Iris pigment epithelial cell (primary cell): ENCODE measurements at regions not wholly inside any gene's neighbourhood (a gene's known extent, or its start where the extent isn't known, plus 50 kb on each side); places are given as distances from the start of the nearest gene placed in this dataset.
"Not testable (repeated sequence)": the region's sequence is repeated elsewhere in the genome, so short reads cannot be mapped to it uniquely, and the experiment has no call there.

Source experiments
- DNase-seq: peaks from one replicate; pipeline ENCODE4 v3.0.0-alpha.2; 2011; ENCODE audit warnings: low read depth

DNA sequence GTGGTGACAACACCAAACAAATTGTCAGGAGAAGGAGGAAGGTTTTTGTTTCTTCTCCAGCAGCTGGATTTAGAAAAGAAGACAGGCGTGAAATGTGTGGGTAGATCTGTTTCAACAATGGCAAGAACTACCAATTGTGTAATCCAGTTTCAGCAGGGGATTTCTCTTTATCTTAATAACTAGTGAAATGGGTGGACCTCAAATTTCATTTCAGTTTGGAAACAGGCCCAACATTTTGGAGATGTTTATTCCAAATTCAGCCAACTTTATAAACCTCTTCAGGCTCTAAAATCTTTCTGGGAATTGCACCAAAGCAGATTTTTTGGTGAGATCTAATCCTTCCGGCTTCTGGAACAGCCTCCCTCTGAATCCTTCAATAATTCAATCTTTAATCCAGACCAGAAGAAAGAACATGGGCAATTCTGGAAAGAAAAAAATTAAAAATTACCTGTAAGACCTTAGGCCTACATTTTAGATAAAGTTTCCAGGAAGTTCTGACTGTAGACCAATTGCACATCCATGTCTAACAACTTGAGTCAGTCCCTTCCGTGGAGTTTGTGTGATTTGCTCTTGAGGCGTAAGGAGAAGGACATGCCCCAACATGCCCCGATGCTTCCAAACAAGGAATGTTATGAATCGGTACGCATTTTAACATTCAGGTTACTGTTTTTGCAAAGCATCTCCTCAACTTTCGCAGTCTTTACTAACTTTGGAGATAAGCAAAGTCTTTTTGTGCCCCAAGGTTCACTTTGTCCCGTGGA is 423.6 kb downstream of the IRX1 start:
- no peak for DNase-seq

DNA sequence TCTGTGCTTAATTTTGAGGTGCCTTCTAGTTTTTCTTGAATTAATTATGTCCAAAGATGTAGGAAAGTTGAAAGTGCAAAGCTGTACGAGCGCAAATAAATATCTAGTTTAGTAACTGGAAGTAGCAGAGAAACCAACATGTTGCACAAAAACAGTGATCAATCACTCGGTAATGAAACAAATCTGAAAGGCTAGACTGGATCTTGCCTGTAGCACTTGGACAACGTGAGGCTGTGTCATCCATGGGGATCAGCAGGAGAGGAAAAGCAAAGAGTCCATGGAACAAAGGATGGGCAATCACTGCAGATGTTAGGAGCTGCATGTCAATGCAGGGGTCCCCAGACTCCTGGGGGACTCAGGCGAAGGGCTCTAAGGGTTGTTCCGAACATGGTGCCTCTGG is 424.2 kb downstream of the IRX1 start:
- DNase-seq = no peak

DNA sequence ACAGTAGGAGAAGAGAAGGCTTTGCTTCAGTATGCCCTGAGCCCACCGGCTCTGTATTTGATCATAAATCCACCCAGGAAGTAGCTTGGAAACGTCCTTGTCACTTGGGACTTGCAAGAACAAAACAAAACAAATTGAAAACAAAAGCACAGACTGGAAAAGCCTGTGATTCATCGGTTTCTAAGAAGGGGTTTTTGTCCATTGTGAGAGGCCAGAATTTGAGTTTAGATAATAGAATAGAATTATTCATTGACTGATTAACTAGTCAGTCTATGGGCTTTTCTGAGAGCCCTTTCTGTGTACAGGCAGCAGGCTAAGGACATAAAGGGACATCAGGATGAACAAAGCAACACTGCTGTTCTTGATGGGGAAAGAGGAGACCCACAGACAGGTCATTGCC is 424.8 kb downstream of the IRX1 start:
- DNase-seq = no peak

DNA sequence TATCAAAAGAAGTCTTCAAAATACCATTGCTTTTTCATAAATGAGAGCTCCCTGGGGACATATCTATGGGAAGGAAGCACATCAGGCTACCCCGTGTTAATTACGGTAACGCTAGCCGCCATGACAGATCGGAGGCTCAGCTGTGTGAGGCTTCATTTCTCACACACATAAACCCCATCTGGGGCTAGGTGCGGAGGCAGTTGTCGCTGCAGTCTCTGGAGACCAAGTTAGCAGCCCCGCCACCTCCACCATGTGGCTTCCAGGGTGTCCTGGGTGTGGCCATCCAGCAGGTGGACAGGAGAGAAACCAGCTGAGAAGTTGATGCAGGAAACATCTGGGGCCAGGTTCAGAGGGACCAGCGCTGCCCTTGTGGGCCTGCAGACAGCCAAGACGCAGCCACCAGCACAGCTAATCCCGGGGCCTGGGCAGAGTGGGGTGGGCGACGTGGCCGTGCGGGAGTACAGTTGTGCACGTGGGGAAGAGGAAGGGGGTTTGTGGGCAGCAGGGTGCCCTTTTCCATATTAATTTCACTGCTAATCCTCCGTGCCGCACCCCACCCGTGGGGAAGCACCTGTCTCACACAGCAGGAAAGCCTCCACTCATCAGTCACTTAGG is 426.5 kb downstream of the IRX1 start:
- DNase-seq = no peak

DNA sequence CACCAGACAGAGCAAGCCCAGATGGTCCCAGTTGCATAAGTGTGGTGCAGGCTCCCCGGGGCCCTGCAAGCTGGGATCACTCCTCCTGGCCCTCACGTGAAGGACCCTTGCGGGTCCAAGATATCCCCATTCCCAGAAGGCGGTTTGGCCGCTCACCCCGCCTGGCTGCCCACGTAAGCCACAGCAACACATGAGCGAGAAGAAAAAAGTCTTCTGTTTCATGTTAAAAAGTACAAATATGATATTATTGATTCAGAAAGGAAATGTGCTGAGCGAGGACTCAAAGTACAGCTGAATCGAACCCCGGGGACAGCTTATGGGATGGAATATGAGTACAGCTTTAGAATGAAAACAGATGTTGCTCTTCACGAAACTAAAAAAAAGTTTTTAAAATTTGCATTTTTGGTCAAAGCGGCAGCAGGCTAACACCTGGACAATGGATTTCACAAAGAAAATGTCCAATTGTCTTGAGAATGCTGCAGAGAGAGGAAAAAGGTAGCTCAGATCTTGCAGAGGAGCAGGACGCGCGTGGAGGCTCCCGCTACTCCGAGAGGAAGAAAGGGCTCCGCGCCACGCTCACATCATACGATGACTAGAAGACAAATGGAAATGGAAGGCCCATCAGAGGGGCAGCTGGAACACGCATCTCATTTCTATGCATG is 427.6 kb downstream of the IRX1 start:
- DNase-seq = no peak

DNA sequence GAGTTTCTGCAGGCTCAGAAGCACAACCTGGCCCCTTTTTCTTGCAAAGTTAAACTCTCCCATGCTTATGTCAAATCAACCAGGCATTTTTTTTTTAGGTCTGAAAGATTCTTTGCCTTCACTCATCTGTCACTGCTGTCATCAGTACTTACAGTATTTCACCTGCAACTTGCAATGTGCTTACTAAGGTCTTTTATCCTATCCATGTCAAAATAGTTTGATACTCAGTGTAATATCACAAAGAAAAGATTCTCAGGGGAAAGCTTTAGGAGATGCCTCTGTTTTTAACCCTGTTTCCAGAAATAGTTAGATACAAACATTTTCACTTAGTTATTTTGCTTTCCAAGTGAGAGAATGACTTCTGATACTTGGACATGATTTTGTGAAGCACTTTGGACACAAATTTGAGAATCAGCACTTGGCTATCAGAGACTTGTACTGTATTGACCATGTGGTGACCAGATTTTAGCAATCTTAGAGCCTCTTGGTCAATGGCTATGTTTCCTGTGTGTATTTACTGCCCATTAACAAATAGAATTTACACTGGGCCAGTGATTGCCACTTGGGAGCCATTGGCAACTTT is 428.2 kb downstream of the IRX1 start:
- no peak for DNase-seq

DNA sequence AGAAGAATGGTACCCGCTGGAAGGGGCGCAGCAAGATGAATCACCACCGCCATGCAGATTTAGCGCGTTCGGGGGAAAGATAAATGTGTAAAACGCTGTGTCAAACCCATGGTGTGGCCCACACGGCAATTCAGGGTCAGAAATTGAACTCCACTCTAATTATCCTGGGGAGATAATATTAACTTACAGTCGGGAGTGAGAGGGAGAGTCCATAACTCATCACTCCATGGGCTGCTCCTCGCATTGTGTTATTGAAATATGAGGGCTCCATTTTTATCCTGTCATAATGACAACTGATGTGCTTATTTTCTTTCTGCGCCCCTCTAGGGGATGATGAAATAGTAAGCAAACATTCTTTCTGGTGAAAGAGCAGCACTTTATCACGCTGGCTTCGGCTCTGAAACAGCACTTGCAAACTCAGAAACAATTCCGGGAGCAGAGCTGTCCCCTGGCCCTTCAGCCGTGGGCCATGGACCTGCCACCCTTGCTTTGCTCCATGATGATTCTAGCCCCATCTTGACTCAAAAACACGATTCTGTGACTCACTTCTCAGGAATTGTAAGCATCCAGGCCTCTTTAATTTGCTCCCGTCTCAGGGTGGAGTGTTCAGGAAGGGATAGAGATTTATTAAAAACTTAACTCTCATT is 431.6 kb downstream of the IRX1 start:
- no peak for DNase-seq

DNA sequence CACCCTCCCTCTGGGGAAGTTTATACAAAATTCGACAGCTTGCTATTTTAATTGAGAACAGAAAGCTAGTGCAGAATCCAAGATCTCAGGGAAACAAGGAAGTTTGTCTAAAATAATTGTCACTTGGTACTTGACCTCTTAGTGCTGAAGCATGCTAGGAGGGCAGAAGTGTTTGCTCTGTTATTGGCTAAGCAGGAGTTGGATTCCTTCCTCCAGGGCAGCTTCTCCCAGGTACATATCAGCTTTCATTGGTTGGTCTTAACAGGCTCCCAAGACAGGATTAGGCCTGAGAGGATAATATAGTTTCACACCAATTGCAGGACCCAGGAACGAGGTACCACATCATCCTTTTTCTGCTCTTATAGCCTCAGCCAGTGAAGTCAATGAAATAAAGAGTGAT is 432.8 kb downstream of the IRX1 start:
- DNase-seq = no peak

DNA sequence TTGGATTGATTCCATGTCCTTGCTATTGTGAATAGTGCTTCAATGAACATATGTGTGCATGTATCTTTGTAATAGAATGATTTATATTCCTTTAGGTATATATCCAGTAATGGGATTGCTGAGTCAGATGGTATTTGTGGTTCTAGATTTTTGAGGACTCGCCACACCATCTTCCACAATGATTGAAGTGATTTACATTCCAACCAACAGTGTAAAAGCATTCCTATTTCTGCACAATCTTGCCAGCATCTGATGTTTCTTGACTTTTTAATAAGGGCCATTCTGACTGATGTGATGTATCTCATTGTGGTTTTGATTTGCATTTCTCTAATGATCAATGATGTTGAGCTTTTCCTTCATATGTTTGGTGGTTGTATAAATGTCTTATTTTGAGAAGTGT is 437.9 kb downstream of the IRX1 start:
- not testable (repeated sequence) for DNase-seq

DNA sequence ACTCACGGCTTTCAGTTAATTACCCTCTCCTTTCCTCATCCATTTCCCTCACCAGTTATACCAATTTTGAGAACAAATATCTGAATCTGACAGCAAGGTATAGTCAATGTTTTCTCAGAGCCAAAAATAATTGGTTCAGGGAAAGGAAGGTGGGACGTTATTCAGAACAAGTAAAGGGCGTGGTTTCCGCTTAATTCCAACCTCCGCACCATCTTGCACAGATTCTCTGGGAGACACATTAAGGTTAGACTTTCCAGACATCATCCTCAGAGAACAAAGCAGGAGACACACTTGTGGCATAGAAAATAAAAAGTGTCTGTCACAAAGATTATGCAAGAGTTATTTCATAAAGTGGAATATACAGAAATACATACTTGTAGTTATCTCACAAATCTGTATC is 441.2 kb downstream of the IRX1 start:
- DNase-seq = no peak

DNA sequence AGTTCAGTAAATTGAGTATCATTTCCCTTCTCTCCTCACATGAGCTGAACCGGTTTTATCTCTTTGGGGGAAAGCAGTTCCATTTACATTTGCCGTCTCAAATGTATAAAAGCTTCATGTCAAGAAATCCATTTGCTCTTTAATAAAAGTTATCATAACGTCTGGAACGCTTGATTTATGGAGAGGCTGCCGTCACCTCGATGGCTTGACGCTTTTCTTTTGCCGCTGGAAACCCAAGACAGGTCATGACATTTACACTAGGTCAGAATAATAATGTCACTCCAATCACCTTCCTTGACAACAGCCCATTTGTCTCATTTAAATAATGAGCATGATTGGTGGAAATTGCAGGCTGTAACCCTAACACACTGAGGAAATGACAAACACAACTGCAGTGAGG is 443.4 kb downstream of the IRX1 start:
- no peak for DNase-seq

DNA sequence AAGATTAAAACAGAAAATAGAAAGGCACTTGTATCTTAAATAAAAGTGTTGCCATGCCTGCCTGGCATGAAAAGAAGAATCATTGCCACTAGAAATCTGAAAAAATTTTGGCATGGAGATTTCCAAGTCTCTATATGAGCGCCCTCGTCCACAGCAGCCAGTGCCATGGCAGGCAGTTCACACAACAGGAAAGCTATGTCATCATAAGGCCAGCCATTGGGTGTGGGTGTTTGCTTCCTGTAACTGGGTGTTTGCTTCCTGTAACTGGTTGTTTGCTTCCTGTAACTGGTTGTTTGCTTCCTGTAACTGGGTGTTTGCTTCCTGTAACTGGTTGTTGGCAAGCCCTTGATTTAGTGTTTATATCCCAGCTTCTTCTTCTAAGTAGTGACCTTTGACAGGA is 446.7 kb downstream of the IRX1 start:
- DNase-seq = no peak

DNA sequence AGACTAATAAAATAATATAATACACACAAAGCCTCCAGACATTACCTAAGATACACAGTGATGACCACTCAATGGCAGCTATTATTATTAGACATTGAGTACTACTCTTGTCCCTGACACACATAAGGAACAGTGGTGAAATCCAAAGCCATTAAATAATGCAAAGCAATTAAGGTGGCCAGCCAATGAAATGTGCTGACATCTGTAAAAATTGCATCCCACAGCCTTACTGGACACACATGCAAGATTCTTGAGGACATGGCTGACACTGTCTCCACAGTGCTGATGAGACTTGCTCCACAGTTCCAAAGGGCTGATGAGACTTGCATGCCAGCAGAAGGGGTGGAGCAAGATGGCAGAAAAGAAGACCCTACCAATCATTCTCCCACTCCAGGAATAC is 447.5 kb downstream of the IRX1 start:
- no peak for DNase-seq

DNA sequence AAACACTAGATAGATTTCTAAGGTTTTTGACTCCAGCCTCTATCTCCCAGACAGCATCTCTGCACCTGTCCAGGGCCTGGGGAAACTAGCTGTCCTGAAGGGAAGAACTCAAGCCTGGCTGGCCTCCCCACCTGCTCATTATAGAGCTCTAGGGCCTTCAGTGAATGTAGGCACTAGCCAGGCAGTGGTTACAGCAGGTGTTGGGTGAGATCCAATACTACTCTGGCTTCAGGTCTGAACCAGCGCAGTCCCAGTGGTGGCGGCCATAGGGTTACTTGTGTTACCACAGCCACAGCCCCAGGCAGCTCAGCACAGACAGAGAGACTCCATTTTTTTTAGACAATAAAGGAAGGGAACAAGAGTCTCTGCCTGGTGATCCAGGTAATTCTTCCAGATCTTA is 449.2 kb downstream of the IRX1 start:
- DNase-seq = no peak

DNA sequence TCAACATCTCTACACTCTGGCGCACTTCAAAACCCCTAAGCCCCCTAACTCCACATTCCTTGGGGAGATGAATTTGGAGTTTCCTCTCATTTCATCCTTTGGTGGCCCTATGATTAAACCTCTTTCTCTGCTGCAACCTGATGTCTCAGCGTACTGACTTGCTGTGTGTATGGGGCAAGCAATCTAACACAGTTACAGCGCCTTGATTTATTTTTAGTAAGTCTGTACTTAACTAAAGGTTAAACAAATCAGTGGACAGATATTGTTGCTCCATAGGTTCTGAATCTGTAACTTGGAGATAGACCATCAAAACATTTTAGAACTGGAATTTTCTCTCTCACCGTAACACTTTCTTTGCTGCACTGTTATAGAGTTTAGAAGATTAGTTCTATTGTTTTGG is 452.8 kb downstream of the IRX1 start:
- no peak for DNase-seq

DNA sequence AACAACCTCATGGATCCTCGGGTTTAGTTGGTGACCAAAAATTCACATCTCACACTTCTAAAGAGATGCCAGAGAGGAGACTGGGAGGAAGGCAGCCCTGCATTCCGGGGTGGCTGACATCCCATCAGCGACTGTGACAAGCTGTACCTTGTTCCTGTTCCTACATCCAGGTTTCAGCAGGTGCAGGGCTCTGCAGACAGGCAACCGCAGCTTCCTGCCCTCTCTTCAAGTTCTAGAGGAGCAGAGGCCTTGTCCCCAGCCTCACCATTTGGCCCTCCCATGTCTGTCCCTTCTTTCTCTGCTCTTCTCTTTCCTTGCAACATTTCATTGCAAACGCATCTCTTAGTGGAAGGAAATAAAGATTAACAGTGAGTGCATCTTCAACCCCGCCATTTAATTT is 454.6 kb downstream of the IRX1 start:
- DNase-seq = no peak

DNA sequence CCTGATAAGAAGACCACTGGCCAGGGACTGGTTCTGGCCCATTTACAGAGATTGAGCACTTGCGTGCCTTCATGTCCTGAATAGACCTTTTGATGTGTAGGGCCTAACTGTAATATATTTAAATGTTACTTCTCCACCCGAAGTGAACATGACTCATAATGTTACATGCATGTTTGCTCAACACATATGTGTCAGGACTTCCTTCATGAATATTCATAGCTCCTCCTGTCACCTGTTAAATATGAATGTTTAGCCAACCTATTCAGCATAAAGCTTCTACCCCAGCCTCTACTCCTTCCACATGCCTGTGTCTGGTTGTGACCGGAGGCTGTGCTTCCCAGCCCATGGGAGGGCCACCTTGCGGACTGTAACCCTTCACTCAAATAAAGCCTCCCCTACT is 457.5 kb downstream of the IRX1 start:
- DNase-seq = no peak

DNA sequence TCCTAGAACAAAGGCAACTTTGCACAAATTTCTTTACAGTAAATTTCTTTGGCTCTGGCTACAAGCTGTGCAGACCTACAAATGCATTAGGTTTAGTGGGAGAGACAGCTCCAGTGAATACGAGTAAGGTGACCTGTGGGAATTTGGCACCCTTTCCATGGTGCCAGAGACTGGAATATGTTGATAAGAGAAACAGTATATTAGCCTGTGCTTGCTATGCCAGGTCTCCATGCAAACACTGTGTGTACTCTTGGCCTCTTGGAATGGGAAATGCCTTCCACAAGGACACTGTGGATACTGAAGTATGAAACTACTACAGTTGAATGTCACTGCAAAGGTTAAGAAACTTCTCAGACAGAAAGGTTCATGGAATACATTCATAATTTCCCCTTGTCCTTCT is 458.5 kb downstream of the IRX1 start:
- no peak for DNase-seq

DNA sequence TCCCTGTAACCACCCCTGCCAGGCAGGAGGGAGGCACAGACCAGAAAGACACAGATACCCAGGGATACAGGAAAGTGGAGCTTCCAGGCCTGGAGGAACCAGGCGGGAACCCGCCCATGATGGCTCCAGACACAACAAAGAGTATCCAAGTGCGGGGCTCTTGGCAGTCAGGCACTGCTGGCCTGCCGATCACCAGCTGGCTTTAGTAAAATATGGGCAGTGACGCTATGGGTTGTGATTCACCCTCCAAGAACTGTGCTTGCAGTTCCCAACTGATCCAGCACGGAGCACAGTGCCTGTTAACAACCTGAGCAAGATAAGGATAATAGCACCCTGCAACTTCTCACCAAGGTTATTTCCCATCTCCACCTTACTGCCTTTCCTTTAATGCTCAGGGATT is 463.3 kb downstream of the IRX1 start:
- DNase-seq = no peak

DNA sequence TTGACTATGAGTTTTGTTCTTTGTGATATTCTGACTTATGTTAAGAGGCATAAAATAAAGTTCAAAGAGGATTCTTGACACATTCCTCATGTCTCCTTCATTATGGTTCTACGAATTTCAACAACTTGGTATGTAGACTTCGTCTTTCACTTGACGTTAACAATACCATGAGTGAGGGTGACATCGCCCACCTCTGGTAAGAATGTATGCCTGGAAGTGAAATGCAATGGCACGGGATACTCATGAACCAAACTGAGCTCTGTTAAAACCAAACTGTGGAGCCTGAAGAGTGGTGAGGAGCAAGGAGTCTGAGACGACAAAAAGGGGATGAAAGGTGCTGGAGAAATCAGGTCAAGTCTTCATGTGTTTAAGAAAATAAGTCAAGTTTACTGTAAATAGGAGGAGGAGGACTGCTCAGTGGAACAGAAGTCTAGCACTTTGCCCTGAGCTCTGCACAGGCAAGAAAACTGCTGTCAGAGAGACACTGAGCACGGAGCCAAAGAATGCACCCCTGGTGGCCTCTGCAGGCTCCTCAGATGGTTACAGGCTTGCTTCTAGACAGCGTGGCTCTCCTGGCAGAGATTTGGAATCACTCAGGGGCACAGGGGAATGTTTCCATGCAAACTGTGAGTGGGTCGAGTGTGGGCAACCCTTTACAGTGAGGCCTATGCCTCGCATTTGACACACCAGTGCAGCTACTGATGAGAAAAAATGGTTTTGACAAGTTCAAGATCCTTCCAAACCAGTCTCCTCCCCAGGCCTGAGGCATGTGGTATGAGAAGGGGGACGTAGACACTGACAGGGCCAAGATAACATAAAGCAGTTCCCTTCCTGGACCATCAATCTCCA is 470.1 kb downstream of the IRX1 start:
- no peak for DNase-seq

DNA sequence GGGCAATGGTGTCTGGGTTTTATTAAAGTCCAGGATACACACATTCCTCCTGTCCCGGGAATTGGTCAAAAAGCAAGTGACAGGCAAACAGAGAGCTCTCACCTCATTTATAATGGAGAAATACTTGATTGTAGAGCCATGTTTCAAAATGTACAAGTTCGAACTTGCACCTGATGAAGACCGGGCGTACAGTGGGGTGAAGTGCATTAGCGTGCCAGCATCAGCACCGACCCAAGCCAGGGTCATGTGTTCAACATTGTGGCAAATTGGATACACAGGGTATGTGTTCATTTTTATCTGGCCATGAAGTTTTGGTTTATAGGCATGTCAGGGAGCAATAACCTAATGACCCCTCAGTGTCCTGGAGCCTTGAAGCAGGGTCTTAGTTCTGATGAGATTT is 472.5 kb downstream of the IRX1 start:
- DNase-seq = no peak

DNA sequence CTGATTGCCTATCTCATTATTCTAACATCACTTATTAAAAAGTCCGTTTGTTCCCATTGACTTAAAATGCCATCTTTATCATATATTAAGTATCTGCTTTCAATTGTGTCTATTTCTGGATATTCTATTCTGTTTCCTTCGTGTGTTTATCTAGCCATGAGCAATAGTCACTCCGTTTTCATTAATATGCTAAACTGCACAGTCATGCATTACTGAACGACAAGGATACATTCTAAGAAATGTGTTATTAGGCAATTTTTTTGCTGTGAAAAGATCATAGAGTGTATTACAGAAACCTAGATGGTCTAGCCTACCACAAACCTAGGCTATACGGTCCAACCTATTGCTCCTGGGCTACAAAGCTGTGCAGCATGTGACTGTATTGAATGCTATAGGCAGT is 482.9 kb downstream of the IRX1 start:
- DNase-seq = no peak
